HG02623 (cell line): ENCODE measurements at regions not wholly inside any gene's neighbourhood (a gene's known extent, or its start where the extent isn't known, plus 50 kb on each side); places are given as distances from the start of the nearest gene placed in this dataset.

Experiments used
- ATAC-seq: cut with Tn5 transposase; IDR thresholded peaks from one replicate; pipeline ENCODE4 v1.9.1; 2021; ENCODE audit warnings: moderate library complexity; ENCODE audit not compliant: unreplicated experiment

DNA sequence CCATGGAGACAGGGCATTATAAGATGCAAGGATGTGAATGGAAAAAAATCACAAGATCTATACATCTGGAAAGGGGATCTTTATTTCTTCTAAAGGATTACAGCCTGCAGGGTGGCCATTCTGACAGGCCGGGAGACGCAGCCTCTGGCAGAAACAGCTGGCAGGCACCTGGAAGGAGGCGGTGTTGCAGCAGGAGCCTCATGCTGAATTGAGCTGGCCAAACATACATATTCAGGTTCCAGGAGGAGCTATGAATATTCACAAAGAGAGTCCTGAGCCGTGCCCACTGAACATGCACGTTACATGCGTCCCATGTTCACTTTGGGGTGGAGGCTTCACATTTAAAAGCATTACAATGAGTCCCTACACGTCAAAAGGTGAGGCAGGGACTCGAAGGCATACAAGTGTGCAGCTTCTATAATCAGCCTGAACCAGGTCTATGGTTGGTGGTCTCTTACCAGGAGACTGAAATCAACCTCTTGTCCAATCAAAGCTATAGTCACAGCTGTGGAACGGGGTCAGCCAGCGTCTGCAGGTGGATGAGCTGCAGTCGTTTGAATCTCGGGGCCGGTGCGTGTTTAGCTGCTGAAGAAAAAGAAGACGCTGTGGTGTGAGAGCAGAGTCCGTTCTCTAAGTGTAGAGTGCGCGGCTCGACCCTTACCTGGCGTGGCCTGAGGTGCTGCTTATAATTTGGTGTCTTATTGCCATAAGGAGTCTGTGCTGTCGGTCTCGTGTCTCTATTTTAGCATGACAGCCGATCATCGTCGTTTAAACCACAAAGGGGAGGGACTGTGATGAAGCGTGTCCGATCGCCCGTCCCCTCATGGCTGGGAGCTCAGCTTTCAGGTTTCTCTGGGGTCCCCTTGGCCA lies 183.0 kb downstream of the ETS2 start:
- ATAC-seq, result no peak

DNA sequence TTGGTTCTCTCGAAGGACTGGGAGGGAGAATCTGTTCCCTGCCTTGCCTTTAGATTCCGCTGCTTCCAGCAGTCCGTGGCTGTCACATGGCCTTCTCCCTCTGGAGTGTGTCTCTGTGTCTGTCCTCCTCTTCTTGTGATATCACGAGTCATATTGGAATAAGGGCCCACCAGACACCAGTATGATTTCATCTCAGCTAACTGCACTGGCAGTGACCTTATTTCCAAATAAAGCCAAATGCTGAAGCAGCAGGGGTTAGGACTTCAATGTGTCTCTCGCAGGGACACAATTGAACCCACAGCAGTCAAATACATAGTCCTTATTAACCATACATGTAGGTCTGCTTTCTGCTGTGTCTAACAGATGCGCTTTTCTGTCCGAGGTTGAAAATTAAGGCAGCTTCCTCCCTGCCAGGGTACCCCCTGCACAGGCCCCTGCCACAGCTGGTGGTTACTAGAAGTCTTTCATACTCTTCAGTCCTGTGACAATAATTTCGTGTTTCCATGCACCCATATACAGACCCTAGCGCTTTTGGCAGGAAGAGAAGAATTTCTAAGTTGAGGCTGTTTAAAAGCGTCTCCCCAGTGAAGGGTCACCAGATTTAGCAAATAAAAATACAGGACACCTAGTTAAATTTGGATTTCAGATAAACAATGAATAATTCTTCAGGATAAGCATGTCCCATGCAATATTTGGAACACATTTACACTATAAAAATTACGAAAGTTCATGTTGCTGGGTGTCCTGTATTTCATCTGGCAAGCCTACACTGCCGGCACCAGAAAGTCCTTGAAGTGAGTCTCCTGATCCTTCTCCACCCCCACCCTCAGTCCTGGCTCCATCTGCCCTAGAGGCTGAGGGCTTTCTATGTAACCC lies 182.1 kb downstream of the ETS2 start:
- no peak for ATAC-seq

DNA sequence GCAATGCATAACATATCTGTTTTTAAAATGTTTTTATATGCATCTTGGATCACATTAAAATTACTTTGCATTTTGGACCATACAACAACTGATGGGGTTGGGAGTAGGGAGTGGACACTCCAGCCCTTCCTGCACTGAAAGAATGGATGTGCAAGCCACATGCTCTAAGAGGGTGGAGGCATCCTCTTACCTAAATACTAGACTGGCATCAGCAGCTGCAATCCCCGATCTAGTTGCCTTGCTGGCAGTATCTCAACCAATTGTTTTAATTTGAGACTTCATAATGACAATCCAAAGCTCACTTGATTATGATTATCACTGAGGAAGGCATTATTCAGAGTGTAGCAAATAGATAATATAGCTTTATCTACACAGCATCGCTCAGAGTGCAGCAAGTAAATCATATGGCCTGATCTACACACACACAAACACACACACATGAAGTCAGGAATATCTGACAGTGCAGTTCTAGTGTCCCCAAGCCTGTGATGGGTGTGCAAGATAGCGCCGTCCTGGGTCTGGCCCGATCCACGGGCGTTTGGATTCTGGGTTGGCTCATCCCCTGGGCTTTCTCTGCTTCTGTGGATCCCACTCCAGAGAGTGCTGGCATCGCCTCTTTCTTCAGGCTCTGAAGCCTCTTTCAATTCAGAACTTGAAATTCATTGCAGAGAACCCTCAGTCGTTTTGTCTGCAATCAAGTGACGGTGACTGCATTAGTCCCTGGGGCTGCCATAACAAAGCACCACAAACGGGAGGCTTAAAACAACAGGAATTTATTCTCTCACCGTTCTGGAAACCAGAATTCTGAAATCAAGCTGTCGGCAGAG lies 181.3 kb downstream of the ETS2 start:
- no peak for ATAC-seq

DNA sequence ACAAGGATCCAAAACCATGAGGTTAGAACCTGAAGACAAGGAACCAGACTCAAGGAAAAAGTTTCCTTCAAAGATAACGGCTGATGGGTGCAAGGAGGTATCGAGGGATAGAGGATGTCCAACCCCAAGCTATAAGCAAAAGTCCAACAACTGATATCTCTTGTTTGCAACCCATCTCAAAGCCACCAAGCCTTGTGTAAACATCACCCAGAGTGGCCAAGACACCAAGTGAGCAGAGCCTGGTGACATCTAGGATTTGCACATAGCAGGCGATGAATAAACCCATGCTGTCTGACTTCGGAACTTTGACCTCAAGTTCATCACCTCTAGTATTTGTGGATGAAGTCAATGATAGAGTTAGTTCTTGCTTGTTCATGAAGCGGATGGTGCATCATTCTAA lies 180.7 kb downstream of the ETS2 start:
- ATAC-seq, result no peak

DNA sequence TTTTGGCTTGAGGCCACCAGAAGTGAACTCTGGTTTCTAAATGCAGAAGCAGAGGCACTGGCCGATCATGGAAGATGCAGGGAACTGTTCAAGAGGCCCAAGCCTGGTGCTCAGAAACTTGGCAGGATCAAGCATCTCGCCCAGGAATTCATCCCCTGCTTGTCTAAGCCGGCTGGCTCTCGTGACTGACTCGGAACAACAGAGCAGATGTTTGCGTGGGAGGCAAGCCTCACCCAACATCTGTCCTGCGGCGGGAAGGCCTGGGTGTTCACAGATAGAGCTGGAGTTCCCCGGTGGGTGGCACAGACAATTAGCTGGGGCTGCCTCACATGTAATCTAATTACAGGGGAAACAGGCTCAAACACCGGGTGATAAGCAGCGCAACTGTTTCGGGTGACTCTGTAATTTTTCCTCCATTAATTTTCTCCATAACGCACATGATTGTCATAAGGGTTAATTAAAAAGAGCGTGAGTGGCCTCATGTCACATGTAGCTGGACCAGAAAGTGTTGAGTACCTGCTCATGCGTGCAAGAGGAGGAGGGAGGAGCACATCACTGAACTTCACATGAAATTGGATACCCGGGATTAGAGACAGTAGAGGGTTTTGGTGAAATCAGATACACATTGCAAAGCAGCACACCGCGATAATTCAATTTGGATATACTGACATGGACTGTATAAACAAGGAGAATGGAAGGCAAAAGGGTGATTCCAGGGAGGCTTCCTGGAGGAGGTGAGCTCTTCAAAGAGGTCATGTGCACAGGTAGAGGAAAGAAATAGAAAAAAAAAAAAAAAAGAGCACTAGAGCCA lies 180.0 kb downstream of the ETS2 start:
- ATAC-seq, result peak; percentile 60

DNA sequence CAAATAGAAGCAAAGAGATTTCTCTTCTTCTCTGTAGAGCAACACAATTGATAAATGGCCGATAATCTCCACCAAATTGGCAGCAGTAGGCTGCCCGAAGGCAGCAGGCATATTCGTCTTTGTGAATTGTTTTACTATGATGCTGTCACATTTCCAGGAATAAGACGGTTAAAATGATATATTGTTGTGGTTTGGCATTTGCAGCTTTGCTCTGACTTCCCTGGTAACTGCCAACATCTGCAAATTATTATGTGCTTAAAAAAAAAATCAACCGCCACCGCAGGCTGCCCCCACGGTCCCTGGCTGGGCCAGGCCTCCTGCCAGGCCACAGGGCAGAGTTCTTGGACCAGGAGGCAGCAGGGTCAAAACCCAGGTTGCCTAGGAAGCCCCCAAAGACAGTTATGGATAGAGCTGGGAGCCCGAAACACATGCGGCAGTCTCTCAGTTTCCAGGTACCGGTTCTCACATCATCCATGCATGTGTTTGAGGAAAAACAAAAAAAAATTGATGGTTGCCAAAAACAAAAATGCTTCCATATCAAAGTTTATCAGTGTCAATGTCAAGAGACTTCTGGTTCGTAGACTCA lies 179.3 kb downstream of the ETS2 start:
- ATAC-seq, result no peak

DNA sequence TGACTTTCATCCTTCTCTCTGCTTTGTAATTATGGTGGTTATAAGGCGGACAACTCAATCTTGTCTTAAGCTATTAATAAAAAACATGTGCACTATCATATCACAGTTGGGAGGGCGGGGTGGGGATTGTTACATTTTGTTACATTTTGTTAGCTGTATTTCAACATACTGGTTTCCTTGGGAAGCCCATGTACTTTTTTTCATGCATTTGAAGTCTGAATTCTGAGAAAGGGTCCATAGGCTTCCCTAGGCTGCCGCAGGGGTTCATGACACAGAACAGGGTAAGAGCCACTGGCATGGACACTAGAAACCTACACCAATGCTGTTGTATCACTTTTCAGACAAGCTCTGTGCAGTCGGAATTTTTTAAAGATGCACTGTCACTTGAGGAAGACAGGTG lies 178.8 kb downstream of the ETS2 start:
- no peak for ATAC-seq

DNA sequence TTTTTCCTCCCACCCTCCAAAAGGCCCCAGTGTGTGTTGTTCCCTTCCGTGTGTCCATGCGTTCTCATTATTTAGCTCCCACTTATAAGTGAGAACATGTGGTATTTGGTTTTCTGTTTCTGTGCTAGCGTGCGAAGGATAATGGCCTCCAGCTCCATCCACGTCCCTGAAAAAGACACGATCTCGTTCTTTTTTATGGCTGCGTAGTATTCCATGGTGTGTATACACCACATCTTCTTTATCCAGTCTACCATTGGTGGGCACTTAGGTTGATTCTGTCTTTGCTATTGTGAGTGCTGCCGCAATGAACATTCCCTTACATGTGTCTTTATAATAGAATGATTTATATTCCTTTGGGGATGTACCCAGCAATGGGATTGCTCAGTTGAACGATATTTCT lies 177.8 kb downstream of the ETS2 start:
- ATAC-seq, result no peak

DNA sequence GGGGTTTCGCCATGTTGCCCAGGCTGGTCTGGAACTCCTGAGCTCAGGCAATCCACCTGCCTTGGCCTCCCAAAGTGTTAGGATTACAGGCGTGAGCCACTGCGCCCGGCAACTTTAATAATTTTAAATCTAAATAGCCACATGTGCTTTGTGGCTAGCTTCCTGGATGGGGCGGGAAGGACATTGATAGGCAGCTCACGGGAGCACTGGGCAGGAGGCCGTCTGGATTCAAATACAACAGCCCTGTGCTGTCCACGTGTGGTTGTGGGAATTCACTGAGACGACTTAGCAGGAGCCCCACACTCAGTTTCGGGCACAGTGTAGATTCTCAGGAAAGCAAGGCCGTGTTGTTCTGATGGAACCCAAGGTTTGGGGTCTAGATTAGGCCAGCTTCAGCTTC lies 177.1 kb downstream of the ETS2 start:
- no peak for ATAC-seq

DNA sequence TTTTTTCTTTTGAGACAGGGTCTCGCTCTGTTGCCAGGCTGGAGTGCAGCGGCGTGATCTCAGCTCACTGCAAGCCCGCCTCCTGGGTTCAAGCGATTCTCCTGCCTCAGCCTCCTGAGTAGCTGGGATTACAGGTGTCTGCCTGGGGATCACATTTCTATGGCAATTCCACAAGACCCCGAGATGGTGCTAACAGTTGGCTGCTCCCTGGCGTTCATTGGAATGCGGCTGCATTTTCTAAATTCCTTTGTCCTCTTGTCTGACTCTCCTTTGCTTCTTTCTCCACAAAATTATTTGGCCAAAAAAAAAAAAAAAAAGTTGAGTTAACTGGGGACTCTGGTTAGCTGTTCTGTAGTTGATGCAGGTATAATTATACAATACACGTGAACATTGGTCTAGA lies 176.4 kb downstream of the ETS2 start:
- ATAC-seq, result no peak

DNA sequence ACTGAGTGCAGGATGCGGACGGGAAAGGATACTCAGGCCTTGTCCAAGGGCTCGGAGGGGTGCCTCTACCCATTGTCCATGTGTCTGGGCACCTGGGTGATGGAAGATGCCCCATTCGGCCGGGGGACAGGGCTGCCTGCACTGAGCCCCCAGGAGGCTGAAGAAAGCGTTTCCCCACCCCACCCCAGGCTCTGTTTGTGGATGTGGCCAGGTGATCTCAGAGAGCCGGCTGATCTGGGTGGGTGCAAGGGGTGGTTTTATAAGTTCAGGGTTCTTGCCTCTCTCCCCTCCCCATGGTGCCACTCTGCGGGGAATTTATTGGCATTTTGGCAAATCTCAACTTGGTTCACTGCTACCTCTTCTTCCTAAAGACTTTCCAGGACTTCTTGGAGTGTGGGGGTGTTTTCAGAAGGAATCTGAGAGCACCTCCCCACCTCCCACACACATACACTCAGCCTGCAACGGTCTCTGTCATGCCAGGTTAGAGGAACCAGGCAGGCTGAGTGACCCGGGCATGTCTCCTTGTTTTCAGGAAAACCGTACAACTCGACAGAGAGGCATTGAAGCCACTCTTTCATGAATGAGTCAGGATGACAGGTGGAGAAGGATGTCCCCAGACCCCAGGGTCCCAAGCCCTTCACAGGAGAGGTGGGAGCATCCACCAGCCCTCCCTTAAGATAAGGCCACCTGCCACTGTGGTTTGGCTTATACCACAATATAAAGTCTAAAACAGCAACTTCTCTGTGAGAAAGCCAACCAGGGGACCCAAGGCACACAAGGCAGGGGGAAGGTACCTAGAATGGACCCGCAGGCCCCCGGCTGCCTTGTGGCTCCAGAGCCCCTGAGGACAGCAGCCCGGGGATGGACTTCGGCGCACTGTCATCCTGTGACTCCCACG lies 174.9 kb downstream of the ETS2 start:
- ATAC-seq, result no peak

DNA sequence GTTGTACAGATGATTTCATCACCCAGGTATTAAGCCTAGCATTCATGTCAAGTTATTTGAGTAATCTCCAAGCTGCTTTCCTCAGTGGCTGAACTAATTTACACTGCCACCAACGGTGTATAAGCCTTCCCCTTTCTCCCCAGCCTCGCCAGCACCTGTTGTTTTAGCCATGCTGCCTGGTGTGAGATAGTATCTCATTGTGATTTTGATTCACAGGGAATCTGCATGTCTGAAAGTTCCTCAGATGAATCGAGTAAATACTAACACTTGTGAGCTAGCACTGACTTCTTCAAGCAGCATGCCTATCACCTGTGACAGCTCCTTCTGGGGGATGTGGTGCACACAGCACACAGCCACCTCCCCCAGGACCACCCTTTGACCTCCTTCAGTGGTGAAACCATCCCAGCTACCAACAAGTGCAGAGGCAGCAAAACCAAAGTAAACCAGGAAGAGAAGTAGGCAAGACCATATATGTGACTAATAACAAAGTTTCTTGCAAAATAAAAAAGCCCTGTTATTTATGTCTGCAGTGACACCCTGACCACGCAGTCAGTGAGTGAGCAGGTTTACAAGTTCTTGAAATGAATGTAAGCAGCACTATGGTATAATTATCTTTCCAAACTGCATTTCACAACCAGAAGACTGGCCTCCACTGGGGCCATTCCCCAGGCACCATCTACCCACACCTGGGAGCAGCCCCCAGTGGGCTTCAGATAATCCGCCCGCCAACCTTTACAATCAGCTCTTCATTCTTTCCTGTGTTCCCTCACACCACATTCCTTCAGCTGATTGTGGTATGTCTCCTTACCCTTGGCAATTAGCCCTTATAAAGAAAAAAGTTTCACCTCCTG lies 173.8 kb downstream of the ETS2 start:
- ATAC-seq, result no peak

DNA sequence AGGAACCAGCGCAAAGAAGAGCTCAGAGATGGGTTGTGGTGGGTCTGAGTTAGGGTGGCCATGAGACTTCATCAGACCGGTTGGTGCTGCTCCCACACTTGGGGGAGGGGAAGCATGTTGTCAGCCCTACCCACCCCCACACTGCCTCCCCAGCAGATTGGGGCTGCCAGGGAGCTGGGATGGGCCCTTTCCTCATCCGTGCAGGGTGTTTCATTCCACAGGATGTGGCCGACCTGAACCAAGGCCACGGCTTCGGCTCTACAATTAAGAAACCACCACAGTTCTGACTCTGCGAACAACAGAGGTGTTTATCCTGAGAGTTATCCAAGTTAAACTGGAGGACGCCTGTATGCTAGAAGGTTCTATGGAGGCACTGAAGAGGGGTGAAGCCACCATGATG lies 171.2 kb downstream of the ETS2 start:
- ATAC-seq, result no peak

DNA sequence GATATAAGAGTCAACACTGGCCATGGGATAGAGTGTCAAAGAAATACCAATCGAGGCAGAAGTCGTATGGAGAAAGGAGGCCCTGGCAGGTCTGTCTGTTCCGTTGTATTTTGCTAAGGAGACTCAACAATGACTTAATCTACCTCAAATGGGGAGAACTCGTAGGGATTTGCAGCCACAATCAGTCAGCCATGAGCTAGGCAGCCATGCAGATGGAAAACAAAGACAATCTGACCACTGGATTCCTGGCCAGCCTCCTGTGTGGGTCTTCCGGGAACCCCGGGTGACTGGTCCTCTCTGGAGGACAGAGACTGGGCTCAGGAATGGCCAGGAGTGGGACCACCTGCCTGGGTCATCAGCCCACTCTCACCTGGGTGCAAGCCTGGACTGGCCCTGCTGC lies 167.8 kb downstream of the ETS2 start:
- no peak for ATAC-seq

DNA sequence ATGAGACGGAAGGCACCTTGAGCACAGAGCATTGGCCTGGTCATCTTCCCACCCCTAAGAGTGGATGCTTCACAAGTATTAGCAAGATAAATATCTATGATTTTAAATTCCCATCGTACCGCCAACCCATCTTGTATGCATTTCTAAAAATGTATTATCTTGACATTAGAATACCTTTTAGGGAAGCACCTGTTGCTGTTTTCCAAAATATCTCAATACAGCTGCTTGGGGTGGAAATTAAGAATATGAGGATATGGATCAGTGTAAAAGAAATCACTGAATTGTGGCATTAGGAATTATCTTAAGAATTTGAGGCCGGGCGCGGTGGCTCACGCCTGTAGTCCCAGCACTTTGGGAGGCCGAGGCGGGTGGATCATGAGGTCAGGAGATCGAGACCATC lies 166.3 kb downstream of the ETS2 start:
- ATAC-seq, result no peak

DNA sequence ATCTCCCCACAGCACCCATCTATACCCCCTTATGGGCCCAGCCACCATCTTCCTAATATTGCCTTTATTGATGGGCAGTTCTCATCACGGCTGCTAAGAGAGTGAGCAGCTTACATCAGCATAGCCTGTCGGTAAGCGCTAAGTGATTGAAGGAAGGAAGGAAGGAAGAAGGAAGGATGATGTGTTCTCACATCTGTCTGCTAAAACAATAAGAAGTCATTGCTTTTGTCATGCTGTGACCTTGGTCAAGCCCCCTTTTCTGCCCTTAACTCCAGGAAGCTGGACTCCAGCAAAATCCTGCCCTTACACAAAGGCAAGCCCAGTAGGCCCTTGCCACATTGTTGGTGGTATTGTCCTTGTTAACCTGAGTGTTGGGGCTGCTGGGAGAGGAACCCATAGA lies 165.0 kb downstream of the ETS2 start:
- no peak for ATAC-seq

DNA sequence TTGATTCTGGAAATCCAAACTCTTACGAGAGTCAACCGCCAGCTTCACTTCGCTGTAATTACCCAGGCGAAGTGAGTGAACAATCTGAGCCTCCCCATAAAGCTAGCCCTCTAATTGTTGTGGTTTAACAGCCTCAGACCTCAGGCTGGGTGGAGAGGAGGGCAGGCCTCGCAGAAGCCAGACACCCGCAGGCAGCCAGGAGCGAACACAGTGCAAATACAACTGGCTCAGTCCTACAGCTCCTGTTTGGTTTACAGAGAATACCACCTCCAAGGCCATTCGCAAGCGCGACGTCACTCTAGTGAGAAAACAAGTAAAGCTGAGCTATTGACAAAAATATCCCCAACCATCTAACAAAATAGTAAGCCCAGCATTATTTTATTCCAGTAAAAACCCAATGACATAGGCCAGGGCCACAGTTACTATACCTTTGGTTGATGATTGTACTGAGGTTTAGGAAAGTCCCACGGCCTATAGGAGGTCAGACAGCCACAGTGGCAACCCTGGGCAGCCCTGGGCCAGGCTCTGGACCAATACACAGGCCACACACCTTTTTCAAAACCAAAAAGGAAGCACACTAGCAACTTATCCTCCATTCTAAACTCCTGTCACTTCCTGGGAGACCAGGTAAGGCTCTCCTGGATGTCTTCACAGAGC lies 163.3 kb downstream of the ETS2 start:
- ATAC-seq, result no peak
